ENCODE measurements at regions not wholly inside any gene's neighbourhood (a gene's known extent, or its start where the extent isn't known, plus 50 kb on each side); places are given as distances from the start of the nearest gene placed in this dataset.

GRCh38 chr5:130799015-130799414 is 366.0 kb downstream of the HINT1 start:
- TF ChIP-seq POLR2AphosphoS5 (IDR thresholded peaks at IDR 0.05; ENCODE audit: borderline replicate concordance, low read depth, low read length), result no peak
- TF ChIP-seq EZH2 (IDR thresholded peaks at IDR 0.05), result no peak
- TF ChIP-seq FOXP2 (optimal IDR thresholded peaks at IDR 0.05; ENCODE audit: control extremely low read depth, extremely low read length, insufficient read depth), result no peak
